NCI-H2196 treated with DMSO at 0.1 percent for 48 hours (cell line): ENCODE measurements at regions not wholly inside any gene's neighbourhood (a gene's known extent, or its start where the extent isn't known, plus 50 kb on each side); places are given as distances from the start of the nearest gene placed in this dataset.
"Not testable (repeated sequence)": the region's sequence is repeated elsewhere in the genome, so short reads cannot be mapped to it uniquely, and the experiment has no call there.

Experiments used
- DNase-seq: peaks from one replicate; lab custom pipeline; 2025; ENCODE audit not compliant: unreplicated experiment; lab: John Stamatoyannopoulos, UW

GRCh38 chr1:185408700-185409270, 91.7 kb upstream of the IVNS1ABP start:
- no peak for DNase-seq

GRCh38 chr1:185406691-185407009, 89.6 kb upstream of the IVNS1ABP start:
- DNase-seq, result no peak

- no peak for DNase-seq
These were observed 89.1 kb upstream of the IVNS1ABP start for GRCh38 chr1:185406006-185406690.

GRCh38 chr1:185404907-185405568, 88.0 kb upstream of the IVNS1ABP start:
- no peak for DNase-seq

DNA sequence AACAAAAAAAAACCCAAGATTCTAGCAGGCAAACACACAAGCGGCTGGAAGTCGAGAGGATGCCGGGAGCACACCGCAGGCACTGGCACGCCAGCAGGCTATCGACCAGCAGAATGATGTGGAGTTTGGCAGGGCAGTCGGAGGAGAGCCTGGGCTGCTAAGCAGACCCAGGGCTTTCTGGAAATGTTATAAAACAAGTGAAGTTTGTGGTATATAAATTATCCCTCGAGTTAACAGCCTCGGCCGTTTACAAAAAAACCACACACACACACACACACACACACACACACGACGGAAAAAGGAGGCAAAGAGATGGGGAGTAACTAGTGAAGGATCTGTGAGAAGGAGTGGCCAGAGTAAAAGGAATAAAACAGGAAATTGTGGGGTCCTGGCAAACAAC, 87.2 kb upstream of the IVNS1ABP start:
- no peak for DNase-seq

GRCh38 chr1:185402930-185403329, 85.9 kb upstream of the IVNS1ABP start:
- no peak for DNase-seq

DNA sequence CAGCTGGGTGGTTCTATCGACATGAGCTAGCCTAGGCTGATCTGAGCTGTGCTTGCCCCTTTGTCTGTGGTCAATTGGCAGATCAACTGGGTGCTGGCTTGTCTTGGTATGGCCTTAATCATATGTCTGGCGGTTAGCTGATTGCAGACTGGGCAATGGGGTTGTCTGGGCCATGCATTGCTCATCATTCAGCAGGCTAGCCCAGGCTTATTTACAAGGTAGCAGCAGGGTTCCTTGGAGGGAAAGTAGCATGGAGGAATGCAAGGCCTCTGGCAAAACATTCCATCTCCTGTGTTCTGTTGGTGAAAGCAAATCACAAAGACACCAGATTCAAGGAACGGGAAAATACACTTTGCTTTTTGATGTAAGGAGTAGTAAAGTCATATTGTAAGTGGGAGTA, 84.0 kb upstream of the IVNS1ABP start:
- no peak for DNase-seq

DNA sequence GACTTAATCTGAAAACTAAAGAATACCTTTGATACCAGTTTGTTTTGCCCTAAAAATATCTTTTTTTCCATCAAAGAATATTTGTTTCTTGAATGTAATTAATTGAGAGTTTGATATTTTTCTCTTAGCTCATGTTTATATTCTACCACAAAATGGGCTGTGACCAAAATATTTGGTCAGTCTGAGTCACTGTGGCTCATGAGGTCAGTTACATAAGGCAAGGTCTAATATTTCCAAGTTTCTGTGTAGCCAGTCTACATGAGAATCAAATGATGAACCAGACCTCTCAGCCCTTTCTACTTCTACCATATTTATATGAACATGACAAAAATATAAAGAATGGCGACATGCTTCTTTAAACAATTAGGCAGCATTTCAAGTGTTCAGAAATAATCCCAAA, 83.0 kb upstream of the IVNS1ABP start:
- no peak for DNase-seq

GRCh38 chr1:185398599-185398998, 81.6 kb upstream of the IVNS1ABP start:
- no peak for DNase-seq

DNA sequence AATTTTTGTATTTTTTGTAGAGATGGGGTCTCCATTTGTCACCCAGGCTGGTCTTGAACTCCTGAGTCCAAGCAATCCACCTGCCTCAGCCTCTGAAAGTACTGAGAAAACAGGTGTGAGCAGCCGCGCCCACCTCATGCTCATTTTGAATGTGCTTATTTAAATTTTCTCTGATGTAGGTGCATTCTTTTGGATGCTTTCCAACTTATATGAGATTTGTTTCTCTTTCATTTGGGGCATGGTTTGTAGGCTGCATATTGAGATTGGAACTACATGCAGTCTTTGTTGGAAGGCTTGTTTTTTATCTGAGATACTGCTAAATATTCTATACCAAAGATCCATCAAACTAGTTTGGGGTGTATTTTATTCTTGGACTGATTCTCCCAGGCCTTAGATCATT, 81.0 kb upstream of the IVNS1ABP start:
- DNase-seq, result no peak

DNA sequence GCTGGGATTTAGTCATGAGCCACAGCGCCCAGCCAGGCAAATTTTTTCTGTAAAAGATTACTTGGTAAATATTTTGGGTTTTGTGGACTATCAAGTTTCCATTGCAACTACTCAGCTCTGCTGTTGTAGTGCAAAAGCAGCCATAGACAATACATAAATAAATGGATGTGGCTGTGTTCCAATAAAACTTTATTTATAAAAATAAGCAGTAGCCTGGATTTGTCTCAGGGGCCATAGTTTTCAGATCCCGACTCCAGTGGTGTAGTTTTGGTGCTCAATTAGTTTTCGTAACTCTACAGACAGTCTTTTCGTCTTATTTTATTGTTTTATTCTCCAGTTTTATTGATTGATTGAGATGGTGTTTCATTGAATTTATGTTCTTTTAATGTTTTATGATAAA, 80.1 kb upstream of the IVNS1ABP start:
- DNase-seq, result no peak

DNA sequence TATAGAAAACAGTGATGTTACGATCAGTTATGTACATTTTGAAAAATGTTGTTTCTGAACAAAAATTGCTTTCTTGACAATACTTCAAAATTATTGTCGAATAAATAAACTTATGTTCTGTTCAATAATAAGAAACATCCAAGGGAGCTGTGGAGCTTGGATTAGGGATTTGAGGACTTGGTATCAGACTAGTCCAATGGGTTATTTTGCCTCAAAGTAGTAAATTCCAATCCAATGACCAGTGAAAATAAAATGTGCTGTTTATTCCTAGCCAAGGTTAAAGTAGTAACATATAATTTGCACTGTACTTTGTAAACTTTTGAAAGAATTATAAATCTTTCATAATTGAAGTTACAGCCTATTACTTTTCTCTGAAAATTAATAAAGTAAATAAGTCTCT, 79.1 kb upstream of the IVNS1ABP start:
- no peak for DNase-seq

GRCh38 chr1:185393815-185394214, 76.8 kb upstream of the IVNS1ABP start:
- DNase-seq, result no peak

GRCh38 chr1:185393205-185393604, 76.2 kb upstream of the IVNS1ABP start:
- DNase-seq, result no peak

- DNase-seq, result no peak
These were observed 71.8 kb upstream of the IVNS1ABP start for GRCh38 chr1:185388815-185389214.

GRCh38 chr1:185388346-185388745, 71.3 kb upstream of the IVNS1ABP start:
- no peak for DNase-seq

DNA sequence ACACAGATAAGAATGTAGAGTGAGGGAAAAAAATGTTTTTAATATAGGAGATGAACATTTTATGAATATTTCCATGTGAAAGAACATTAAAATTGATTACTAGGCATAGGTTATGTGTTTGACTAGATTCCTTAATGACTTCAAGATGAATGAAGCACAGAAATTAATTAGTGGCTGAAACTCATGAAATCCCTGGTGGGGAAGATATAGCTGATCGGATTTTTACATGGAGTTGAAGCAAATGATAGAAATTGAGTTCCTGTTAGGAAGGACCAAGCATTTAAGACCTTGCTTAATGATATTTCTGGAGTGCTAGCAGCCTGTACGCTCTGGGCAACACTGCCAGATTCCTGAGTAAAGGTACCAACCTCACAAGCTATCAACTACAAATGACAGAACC, 68.9 kb upstream of the IVNS1ABP start:
- no peak for DNase-seq

DNA sequence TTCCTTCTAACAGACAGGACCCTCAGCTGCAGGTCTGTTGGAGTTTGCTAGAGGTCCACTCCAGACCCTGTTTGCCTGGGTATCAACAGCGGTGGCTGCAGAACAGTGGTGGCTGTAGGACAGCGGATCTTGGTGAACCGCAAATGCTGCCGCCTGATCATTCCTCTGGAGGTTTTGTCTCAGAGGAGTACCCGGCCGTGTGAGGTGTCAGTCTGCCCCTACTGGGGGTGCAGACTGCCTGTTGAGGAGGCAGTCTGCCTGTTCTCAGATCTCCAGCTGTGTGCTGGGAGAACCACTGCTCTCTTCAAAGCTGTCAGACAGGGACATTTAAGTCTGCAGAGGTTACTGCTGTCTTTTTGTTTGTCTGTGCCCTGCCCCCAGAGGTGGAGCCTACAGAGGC, 66.8 kb upstream of the IVNS1ABP start:
- DNase-seq, result not testable (repeated sequence)

DNA sequence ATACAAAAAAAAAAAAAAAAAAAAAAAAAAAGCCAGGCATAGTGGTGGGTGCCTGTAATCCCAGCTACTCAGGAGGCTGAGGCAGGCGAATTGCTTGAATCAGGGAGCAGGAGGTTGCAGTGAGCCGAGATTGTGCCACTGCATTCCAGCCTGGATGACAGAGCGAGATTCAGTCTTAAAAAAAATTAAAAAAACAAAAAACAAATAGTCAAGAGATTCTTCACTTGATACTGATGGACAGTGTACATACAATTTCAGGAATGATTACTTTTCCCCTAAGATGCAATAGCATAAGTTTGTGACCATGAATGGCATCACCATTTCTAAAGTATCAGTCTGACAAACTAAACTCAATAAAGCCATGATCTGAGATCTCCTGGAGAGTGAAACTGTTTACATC, 60.8 kb upstream of the IVNS1ABP start:
- no peak for DNase-seq

GRCh38 chr1:185376840-185377635, 60.0 kb upstream of the IVNS1ABP start:
- no peak for DNase-seq

GRCh38 chr1:185376288-185376687, 59.2 kb upstream of the IVNS1ABP start:
- DNase-seq, result peak; percentile 46

GRCh38 chr1:185375583-185375982, 58.5 kb upstream of the IVNS1ABP start:
- DNase-seq, result no peak
